ENCODE measurements at regions not wholly inside any gene's neighbourhood (a gene's known extent, or its start where the extent isn't known, plus 50 kb on each side); places are given as distances from the start of the nearest gene placed in this dataset.

GRCh38 chr9:94480205-94480604, 74.7 kb upstream of the PCAT7 start:
- TF ChIP-seq, protein P1, sequence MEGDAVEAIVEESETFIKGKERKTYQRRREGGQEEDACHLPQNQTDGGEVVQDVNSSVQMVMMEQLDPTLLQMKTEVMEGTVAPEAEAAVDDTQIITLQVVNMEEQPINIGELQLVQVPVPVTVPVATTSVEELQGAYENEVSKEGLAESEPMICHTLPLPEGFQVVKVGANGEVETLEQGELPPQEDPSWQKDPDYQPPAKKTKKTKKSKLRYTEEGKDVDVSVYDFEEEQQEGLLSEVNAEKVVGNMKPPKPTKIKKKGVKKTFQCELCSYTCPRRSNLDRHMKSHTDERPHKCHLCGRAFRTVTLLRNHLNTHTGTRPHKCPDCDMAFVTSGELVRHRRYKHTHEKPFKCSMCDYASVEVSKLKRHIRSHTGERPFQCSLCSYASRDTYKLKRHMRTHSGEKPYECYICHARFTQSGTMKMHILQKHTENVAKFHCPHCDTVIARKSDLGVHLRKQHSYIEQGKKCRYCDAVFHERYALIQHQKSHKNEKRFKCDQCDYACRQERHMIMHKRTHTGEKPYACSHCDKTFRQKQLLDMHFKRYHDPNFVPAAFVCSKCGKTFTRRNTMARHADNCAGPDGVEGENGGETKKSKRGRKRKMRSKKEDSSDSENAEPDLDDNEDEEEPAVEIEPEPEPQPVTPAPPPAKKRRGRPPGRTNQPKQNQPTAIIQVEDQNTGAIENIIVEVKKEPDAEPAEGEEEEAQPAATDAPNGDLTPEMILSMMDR (conservative IDR thresholded peaks at IDR 0.05; ENCODE audit: low read depth in 2 of 2): peak; percentile 17 to 39; a peak in 2 of 4 replicates
- TF ChIP-seq REST (IDR thresholded peaks at IDR 0.05; ENCODE audit: unreplicated experiment) (no peak), EZH2 (IDR thresholded peaks at IDR 0.05; ENCODE audit: low read depth, unreplicated experiment) (no peak), CREB1 (CRISPR knock-in tag; IDR thresholded peaks at IDR 0.05; ENCODE audit: low read depth) (no peak), NANOG (IDR thresholded peaks at IDR 0.05; ENCODE audit: borderline replicate concordance) (no peak), POLR2AphosphoS5 (IDR thresholded peaks at IDR 0.05; ENCODE audit: low read depth) (no peak), JUNB (IDR thresholded peaks at IDR 0.05; ENCODE audit: unreplicated experiment) (no peak), EZH2phosphoT487 (IDR thresholded peaks at IDR 0.05; ENCODE audit: unreplicated experiment) (no peak), STAT1 (IDR thresholded peaks at IDR 0.05; ENCODE audit: unreplicated experiment) (no peak), ZNF114 (CRISPR knock-in tag; IDR thresholded peaks at IDR 0.05) (no peak), ETS1 (IDR thresholded peaks at IDR 0.05) (no peak), ZNF331 (CRISPR knock-in tag; IDR thresholded peaks at IDR 0.05; ENCODE audit: low read depth) (no peak), ZNF462 (CRISPR knock-in tag; IDR thresholded peaks at IDR 0.05) (no peak)

Measured in GM23338 (cell line).